GM21390 (cell line): ENCODE measurements at regions not wholly inside any gene's neighbourhood (a gene's known extent, or its start where the extent isn't known, plus 50 kb on each side); places are given as distances from the start of the nearest gene placed in this dataset.

ENCODE experiments used
- ATAC-seq: cut with Tn5 transposase; IDR thresholded peaks from one replicate; pipeline ENCODE4 v1.9.1; 2021; ENCODE audit not compliant: unreplicated experiment

DNA sequence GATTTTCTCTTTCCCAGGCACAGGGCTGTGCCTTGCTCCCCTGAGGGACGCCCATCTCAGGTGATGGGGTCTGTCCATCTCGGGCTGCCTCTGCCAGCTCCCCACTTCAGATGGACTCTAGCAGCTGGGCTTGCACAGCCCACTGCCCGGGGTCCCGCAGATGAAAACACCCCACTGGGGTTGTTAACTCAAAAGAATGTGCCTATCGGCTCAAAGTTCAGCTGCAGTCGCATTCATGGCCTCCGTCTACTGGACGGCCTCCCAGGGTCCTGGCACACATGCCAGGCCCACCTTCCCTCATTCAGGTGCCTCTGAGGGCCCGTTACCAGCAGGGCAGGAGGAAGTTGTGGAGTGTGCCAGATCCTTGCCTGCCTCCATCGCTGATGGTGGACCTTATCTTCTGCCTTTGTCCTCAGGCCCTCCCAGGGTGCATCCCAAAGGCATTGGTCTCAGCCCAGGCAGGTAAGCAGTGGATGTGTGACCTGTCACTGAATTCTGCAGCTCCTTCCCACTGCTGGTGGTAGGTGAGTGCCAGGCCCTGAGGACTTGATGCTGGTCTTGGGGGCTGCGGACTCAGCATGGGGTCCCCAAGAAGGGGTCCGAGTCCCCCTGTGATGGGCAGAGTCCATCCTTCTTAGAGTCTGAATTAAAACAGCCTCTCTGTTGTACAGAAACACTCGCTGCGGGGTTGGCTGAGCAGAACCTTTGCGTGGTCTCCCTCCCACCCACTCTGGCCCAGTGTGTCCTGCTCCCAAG is 324.6 kb upstream of the DIO3 start:
- no peak for ATAC-seq

GRCh38 chr14:101237252-101237616 is 324.1 kb upstream of the DIO3 start:
- ATAC-seq, result no peak

DNA sequence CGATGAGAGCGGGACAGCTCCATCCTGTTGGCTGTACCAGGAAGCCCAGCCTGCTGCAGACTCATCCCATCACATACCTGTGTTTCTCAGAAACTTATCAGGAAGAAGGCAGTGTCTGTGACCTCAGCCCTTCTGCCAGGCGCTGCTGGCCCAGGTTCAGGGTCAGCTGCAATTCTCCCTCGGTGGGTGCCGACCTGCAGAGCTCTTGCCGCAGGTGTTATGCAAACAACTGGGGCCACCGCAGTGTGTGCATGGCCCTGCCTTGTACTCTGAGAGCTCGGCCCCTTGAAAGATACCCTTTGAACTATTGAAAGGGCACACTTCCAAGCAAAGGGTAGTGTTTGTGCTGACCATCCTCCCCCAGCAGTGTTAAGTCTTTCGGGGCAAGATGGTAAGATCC is 322.2 kb upstream of the DIO3 start:
- ATAC-seq, result no peak

GRCh38 chr14:101241147-101241546 is 320.1 kb upstream of the DIO3 start:
- ATAC-seq, result no peak

GRCh38 chr14:101241807-101242278 is 319.5 kb upstream of the DIO3 start:
- no peak for ATAC-seq

DNA sequence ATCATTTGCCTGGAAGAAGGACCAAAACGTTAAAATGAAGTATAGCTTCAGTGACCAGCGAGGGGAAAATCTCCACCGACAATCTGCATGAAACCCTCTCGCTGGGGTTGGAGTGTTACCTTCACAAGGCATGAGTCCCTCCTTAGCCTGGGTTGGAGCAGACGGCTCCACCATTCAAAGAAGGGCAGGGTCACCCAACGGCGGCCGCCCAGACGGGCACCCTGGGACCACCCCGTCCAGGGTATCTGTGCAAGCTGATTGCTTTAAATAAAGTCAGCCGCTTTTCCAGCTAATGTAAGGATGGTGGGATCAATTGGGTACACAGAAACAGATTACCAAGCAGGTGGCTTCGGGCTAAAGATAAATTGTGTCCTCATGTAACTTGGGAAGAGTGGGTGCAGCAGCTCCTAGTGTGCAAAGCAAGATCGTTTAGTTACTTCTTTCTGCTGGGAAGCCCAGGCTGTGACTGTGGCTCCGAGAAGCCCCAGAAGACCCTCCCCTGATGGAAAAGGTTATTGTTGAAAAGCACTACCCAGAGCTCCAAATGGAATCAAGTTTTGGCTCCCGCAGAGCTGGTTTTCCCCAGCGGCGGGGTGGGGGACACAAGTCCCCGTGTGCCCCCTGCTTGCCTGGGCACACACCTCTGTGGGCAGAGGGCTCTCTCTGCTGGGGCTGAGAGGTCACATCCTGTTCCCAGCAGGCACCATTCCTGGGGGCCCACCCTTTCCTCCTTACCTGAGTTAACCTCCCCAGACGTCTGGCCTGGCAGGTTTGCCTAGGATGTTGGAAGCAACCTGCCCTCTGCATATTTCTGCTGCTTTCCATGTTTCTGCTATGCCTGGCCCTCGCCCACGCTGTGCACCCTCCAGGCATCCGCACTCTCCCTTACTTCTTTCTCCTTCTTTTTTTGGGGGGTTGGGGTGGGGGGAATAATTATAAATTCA is 318.6 kb upstream of the DIO3 start:
- no peak for ATAC-seq

DNA sequence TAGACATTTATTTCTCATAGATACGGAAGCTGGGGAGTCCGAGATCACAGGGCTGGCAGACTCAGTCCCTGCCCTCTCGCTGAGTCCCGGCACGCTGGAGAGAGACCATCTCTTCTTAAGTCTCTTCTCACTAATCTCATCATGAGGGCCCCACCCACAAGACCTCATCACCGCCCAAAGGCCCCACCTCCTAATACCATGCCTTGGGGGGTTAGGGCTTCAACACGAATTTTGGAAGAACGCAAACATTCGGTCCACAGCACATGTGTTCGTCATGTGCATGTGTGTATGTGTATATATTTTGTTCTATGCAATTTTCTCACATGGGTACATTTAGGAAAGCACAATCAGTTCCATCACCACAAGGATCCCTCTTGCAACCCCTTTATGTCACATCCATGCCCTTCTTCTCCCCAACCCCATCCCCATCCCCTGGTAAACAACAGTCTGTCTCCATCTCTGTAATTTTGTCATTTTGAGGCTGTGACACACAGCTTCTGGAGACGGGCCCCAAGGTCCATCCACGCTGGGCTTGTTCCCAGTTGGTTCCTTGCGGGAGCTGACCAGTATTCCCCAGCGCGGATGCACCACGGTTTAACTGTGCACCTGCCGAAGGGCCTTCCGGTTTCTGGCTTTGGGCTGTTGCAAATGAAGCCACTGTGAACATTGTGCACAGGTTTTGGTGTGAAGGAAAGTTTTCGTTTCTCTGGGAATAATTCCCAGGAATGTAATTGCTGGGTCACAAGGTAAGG is 317.5 kb upstream of the DIO3 start:
- ATAC-seq, result no peak

DNA sequence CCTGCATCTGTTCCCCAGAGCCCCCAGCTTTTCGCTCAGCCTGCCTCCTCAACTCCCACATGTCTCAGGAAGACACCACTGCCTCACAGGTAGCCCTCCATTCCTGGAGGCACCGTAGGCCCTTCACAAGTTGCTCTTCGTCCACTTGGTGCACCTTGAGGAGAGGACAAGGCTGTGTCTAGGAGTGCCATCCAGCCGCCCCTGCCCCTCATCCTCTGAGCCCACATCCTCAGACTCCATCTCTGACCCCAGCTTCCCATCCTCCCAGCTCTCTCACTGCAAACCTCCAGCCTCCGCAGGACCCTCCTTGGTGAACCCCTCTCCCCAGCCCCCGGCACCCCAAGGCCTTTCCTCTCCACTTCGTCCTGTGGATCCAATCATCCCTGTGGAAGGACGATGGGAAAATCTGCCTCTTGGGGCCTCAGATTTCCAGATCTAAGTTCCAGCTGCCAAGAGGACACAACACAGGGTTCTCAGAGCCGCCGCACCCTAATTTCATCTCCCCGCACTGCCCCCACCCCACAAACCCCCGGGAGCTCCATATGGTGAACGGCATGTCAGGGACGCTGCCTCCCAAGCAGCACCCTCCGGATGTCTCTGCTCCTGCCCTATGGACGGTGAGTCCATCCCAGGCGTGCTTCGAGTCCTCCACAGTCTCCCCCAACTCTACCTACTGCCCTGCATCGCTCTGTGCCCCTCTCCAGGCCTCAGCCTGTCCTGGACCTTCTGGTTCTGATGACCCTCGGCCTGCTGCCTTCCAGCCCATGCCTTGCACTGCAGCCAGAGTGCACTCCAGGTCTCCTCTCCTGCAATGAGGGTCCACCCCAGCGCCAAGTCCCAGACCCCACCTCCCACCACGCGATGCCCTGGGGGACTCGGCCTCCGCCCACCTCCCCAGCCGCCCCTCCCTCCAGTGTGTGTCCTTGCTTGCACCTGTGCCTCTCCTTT is 314.1 kb upstream of the DIO3 start:
- ATAC-seq, result no peak

DNA sequence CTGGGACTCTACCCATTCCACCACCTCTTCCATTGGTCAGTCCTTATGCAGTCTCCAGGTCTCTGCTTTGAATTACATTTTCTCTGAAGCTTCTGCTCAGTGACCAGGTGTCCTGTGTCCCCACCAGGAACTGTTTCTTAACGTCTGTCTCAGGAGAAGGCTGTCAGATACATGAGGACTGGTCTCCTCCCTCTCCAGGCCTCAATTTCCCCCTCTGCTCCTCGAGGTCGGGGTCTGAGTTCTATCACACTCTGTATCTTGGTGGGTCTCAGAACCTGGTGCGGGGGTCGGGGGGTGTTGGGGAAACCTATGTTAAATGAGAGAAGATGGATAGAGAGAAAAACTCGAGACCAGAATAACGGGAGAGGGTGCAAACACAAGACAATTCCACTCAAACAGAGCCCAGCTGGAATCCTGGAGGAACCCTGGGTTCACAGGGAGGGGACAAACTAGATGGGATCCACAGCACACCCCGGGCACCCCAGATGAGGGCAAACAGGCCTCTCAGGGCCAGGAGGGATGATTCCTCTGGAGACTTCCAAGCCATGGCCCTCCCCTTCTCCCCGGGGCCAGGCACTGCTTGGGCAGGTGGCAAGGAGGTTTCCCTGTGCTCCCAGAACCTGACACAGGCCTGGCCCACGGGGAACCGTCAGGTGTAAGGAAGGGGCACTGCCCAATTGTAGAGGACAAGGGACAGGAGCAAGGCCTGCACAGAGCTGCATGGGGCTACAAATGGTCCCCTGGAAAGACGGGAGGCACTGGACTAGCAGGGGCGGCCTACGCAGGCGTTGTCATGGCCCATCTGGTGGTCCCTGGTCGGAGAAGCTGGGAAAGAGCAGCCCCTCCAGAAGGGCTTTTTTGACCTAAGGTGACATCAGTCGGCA is 313.2 kb upstream of the DIO3 start:
- ATAC-seq, result no peak

DNA sequence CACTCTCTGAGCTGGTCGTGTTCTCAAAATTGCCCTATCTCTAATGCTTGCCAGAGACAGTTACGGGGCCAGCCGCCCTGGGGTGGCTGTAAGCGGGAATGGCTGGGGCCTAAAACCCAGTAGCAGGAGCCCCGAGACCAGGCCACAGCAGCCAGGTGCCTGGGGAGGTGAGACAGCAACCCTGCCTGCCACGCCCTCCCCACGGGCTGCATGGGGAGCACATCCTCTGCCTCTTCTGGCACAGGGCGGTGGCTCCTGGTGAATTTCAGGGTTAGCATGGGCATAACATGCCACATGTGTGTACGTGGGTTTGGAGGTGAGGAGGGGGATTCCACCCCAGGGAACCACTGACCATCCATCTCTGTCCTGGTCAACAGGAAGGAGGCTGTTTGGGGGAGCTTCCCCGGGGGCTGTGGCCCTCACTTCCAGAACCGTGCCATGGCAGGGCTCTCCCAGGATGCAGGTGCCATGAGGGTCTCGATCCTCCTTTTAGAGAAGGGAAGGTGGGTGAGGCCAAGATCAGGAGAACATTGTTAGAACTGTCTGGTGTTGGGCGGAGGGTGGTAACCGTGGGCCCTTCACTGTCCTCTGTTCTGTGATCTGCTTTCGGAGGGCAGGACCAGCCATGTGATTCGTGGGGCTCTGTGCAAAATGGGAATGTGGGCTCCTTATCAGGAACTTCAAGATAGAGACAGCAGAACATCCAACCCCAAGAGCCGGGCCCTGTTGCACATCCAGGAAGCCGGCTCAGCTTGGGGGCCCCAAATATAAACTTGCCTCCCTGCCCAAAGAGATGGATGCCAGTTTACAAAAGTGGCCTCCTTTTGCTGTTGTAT is 312.2 kb upstream of the DIO3 start:
- ATAC-seq, result no peak

- ATAC-seq, result no peak
Observed at GRCh38 chr14:101249676-101250036, 311.6 kb upstream of the DIO3 start.

DNA sequence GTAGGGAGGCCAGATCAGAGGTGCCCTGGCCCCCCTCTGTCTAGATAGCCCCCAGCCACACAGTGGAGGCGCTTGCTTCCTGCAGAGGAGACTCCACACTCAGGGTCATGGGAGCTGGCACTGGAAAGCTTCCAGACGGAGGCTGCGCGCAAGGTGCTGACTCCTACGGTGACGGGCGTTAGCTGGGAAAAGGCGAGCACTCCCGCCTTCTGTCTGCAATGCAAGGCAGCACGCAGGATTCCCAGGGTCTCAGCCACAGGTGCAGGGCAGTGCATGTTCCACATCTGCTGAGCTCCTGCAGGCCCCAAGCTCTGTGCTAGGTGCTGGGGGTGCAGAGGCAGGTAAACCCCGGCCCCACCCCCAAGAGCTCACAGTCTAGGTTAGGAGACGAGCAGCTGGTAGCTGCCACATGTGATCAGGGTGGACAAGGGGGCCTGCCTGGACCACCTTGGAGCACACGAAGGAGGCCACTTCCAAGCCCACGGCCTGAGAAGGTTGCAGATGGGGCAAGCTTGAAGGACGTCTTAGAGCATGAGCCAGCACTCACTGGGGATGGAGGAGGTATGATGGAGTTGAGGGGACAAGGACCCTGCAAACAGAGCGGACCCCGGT is 310.9 kb upstream of the DIO3 start:
- no peak for ATAC-seq

DNA sequence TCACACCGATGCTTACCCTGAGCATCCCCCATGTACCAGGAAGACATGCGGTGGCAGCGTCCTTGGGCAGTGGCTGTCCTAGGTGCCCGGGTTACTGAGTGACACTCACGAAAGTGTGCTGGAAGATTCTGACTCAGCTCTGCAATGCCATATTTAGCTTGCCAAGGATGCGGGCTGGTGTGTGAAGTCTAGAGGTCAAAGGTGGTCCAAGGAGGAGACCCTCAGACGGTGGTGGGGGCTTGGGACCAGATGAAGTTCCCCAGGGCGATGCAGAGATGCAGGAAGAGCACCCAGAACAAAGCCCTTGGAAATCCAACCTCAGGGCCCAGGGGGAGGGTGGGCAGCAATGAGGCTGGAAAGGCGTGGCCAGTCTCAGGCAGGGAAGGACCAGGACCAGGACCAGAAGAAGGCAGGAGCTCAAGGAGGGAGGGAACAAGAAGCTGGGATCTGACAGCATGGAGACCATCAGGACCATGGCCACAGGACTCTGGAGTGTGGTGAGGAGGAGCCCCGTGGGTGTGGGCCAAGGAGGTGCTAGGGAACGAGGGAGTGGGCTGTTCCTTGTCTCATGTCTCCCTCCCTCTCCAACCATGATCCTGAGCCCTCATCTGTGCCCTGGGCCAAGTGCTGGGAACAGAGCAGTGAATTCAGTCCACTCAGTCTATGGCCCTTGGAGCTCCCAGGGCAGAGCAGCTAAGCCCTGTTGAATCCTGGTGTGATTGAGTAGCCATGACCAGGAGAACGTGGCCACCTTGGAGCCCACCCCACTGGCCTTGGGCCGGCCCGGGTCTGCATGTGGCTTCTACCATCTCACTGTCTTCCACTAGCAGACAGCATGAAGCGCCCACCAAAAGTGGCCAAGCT is 310.1 kb upstream of the DIO3 start:
- no peak for ATAC-seq

DNA sequence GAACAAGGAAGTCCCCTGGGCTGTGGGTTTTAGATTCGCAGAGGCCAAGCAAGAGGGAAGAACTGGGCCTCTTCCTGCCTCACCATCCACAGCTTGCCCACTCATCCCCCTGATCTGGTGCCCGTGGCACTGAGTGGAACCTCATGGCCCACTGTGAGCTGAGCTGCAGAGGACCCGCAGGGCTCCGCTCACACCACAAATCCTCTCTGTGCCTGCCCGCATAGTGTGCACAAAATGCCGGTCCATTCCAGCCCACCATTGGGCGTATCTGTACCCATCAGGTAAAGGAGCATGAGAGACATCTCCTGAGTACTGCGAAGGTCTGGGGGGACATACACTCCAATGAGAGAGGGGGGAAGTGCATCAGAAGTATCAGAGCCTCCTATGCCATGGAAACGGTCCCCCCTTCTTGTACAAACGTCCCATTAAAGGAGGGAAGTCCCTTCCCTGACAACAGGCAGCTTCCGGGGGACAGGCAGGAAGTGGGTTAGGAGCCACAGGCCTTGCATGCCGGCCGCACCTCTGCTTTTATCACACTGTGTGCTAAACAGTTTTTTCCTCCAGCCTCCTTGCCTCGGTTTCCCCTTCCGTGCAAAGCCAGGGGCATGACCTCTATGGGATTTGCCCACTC is 309.4 kb upstream of the DIO3 start:
- ATAC-seq, result no peak

- ATAC-seq, result no peak
Observed at GRCh38 chr14:101252443-101253214, 308.7 kb upstream of the DIO3 start.

GRCh38 chr14:101253948-101254347 is 307.3 kb upstream of the DIO3 start:
- no peak for ATAC-seq
